ENCODE measurements at regions not wholly inside any gene's neighbourhood (a gene's known extent, or its start where the extent isn't known, plus 50 kb on each side); places are given as distances from the start of the nearest gene placed in this dataset.
"Not testable (repeated sequence)": the region's sequence is repeated elsewhere in the genome, so short reads cannot be mapped to it uniquely, and the experiment has no call there.

GRCh38 chr4:189653130-189653653, 287.5 kb upstream of the FRG1 start:
- TF ChIP-seq CTCF (IDR thresholded peaks at IDR 0.05); REST (IDR thresholded peaks at IDR 0.05; ENCODE audit: insufficient read depth in 1 of 2, low read depth in 2 of 2, low read length in 1 of 2): not testable (repeated sequence)
